ENCODE measurements at regions not wholly inside any gene's neighbourhood (a gene's known extent, or its start where the extent isn't known, plus 50 kb on each side); places are given as distances from the start of the nearest gene placed in this dataset.

GRCh38 chr9:102355982-102356381, 617.5 kb upstream of the GRIN3A start:
- no peak for TF ChIP-seq POLR2A (IDR thresholded peaks at IDR 0.05; ENCODE audit: insufficient read depth in 1 of 2, low read depth in 2 of 2, low read length in 2 of 2)
- no peak for TF ChIP-seq ZNF317 (CRISPR knock-in tag; IDR thresholded peaks at IDR 0.05)
- no peak for TF ChIP-seq ZNF292 (CRISPR knock-in tag; IDR thresholded peaks at IDR 0.05; ENCODE audit: borderline replicate concordance, low read depth)
- no peak for TF ChIP-seq JUND (CRISPR knock-in tag; IDR thresholded peaks at IDR 0.05)
- TF ChIP-seq, protein P1, sequence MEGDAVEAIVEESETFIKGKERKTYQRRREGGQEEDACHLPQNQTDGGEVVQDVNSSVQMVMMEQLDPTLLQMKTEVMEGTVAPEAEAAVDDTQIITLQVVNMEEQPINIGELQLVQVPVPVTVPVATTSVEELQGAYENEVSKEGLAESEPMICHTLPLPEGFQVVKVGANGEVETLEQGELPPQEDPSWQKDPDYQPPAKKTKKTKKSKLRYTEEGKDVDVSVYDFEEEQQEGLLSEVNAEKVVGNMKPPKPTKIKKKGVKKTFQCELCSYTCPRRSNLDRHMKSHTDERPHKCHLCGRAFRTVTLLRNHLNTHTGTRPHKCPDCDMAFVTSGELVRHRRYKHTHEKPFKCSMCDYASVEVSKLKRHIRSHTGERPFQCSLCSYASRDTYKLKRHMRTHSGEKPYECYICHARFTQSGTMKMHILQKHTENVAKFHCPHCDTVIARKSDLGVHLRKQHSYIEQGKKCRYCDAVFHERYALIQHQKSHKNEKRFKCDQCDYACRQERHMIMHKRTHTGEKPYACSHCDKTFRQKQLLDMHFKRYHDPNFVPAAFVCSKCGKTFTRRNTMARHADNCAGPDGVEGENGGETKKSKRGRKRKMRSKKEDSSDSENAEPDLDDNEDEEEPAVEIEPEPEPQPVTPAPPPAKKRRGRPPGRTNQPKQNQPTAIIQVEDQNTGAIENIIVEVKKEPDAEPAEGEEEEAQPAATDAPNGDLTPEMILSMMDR (CRISPR knock-in tag; IDR thresholded peaks at IDR 0.05) = no peak
- TF ChIP-seq POGZ (CRISPR knock-in tag; IDR thresholded peaks at IDR 0.05) = no peak
- TF ChIP-seq ZNF432 (CRISPR knock-in tag; IDR thresholded peaks at IDR 0.05; ENCODE audit: borderline replicate concordance) = no peak
- TF ChIP-seq TEAD3 (CRISPR knock-in tag; optimal IDR thresholded peaks at IDR 0.05; ENCODE audit: borderline replicate concordance) = no peak
- no peak for TF ChIP-seq POLR2AphosphoS2 (IDR thresholded peaks at IDR 0.05; ENCODE audit: low read depth, low read length)
- no peak for TF ChIP-seq RARG (CRISPR knock-in tag; IDR thresholded peaks at IDR 0.05; ENCODE audit: low read depth)
- no peak for TF ChIP-seq GABPA (IDR thresholded peaks at IDR 0.05; ENCODE audit: low read depth, low read length)
- no peak for TF ChIP-seq GABPA (CRISPR knock-in tag; IDR thresholded peaks at IDR 0.05; ENCODE audit: low read depth)

All from HepG2 (cell line).